ENCODE measurements at regions not wholly inside any gene's neighbourhood (a gene's known extent, or its start where the extent isn't known, plus 50 kb on each side); places are given as distances from the start of the nearest gene placed in this dataset.
A peak's percentile ranks its signal among the peaks of the same experiment; 100 is the strongest.

GRCh38 chr10:44300666-44301649 is 83.9 kb downstream of the CXCL12 start:
- peak; percentile 99 for DNase-seq (ENCODE audit: low read depth)

- DNase-seq (ENCODE audit: low read depth), result no peak
Observed at GRCh38 chr10:44298713-44299112, 86.2 kb downstream of the CXCL12 start.

GRCh38 chr10:44297963-44298362 is 86.9 kb downstream of the CXCL12 start:
- no peak for DNase-seq (ENCODE audit: low read depth)

DNA sequence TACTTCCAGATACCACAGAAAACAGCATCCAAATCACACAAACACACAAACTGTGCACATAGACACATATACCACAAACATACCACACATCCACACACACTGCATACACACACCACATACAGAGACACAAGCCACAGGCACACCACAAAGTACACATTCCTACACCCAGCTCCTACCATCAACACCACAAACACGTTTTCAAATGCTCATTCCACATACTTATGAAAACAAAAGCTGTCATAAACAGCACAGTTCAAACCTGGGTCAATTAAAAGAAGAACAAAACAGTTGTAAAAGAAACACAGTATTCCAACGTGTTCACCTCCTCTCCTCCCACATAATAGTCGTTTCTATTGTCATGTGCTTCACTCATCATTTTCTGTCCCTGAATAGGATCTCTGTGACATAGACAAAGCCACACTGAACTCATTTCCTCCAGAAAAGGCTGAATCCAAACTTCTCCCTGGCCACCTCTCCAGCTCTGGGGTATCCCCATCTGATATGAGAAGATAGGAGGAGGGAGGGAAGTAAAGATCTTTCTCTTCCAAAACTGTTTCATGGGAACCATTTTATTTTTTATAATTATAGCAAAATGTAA is 89.2 kb downstream of the CXCL12 start:
- DNase-seq (ENCODE audit: low read depth), result no peak

DNA sequence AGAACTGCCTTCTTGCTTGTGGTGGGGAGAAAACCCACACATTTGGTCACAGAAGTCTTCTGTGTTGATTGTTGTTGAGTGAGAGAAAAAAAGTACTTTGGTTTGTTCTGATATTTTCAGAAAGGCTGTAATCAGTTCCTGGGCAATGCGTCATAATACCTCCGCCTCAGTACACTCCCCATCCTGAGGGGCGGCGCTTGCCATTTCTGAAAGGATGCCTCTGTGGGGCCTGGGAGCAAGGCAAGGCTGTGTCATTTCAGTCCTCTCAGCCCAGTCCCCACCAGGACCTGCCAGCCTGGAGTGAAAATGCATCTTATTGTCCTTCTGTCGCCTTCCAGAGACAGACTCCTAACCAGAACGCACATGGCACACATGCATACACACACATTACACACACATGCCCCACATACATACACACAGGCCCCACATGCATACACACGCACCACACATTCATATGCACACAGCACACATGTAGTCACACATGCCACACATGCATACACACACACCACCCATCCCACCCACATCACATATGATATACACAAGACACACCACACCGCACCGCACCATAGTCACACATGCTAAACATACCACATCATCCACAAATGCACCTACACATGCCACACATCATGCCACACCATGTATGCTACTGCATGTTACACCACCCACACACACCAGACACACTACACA is 90.0 kb downstream of the CXCL12 start:
- DNase-seq (ENCODE audit: low read depth), result no peak

- peak; percentile 61 for DNase-seq (ENCODE audit: low read depth)
Observed at GRCh38 chr10:44293842-44294241, 91.1 kb downstream of the CXCL12 start.

DNA sequence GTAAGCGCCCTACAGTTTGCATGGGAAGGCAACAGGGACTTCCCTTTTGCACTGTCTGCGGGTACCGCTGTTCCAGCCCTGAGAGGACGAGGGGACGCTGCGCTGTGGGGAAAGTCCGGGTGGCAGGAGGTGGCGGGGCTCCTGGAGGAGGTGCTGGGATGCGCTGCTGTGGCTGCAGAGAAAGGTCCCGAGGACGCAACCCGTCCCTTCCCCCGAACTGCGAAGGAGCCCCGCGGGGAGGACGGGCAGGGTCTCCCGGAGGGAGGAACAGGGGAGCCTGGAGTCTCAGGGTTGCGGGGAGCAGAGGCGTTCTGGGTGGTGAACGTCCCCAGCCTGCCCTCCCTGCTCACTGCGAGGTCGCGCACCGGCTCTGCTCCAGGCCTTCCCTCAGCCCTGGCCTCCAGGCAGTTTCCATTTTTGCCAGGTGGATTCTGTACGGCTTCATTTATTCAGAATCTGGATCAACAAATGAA is 91.6 kb downstream of the CXCL12 start:
- DNase-seq (ENCODE audit: low read depth), result no peak

DNA sequence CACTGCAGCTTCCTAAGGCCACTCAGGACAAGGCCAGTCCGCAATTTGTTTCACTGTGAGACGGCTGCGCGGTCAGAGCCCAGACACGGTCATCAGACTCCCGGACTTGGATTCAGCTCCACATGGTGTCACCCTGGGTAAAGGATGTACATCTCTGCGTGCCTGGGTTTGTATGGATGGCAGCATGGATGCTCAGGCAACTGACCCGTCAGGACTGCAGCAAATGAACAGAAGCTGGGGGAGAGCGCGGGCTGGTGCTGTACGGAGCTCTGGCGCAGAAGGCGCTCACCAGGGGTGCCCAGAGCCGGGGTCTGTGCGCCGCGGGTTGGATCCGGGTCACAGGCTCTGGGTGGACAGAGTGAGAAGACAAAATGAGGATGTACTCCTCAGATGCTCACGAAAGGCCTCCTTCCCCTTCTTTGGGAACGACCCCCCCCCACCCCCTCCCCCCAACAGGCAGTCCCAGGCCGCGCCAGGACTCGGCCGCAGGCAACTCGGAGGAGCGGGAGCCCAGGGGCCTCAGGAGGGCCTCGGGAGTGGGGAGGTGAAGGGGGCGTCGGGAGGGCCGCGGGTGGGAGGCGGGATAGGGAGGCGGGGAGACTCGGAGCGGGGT is 92.4 kb downstream of the CXCL12 start:
- DNase-seq (ENCODE audit: low read depth), result no peak

DNA sequence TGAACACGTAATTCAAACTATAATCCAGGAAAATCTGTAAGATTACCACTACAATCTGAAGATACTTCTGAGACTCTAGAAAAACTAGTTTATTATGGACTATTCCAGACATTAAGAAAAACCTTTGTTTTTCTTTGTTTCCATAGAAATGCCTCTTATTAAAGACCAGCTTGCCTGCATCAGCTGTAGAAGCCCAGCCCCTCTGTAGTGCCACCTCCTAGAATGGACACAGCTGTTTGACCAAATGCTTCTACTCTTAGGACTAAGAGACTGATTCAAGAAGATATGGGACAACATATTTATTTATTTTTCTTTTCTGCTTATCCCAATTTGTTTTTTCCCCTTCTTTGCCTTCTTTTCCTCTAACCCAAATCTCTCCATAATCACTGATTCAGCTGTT is 93.8 kb downstream of the CXCL12 start:
- DNase-seq (ENCODE audit: low read depth), result no peak

DNA sequence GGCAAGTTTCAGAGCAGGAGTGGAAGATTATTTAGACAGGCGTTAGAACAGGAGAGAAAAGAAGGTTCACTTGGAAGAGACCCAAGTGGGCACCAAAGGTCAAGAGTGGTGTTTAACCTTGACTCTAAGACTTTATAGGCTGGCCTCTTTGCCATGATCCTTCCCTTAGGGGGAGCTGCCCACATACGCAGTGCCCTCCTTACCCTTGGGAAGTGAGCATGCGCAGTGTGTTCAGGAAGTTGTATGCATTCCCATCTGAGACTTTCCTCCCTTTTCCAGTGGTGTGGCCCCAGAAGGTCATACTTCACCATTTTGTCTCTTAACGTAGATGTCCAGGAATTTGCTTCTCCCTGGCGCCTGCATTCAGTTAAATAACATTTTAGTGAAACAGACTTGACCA is 95.8 kb downstream of the CXCL12 start:
- no peak for DNase-seq (ENCODE audit: low read depth)

DNA sequence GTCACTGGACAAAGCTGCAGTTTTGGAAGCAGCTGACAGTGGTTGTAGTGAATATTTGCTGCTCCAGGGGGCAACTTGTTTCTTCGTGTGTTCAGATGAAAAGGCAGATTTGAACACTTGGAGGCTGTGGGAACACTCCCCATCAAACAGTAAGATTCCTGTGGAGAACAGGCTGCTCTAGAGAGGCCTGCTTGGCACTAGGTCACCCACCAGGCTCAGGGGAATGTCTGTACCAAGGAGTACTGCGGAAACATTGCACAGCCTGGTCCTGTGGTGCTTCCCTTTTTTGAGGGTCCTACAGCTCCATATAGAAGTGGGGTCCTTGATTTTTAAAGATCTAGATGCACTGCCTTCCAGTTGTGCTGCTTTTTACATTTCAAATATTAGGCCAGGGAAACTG is 97.5 kb downstream of the CXCL12 start:
- no peak for DNase-seq (ENCODE audit: low read depth)

GRCh38 chr10:44284198-44285084 is 100.5 kb downstream of the CXCL12 start:
- DNase-seq (ENCODE audit: low read depth), result no peak

DNA sequence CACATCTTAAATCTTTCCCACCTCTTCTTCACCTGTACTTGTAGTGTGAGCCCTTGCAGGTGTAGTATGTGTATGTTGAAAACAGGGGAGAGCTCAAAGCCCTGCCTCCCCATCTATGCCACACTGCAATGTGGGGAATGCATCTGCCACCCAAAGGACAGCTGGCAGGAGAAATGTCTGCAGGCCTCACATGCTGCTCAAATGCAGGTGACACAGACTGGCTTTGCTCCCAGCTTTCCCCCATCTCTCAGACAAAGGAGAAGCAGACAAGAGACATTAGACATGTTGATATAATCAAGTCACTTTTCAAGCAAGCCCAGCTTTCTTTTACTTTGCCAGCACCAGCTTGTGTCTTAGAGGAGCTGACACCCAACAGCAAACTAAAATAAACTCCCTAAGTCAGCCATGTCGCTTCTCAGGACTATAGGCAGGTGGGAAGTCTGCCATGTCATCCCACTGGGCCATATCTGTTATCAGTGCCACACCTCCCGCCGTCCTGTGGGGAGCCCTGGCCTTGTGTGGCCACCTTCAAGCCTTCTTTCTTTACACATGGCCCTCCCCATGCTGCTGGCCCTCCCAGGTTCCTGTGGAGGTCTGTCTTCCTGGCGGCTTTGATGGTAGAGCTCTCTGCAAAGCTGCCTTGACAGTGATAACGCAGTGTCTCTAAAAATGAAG is 102.1 kb downstream of the CXCL12 start:
- no peak for DNase-seq (ENCODE audit: low read depth)

DNA sequence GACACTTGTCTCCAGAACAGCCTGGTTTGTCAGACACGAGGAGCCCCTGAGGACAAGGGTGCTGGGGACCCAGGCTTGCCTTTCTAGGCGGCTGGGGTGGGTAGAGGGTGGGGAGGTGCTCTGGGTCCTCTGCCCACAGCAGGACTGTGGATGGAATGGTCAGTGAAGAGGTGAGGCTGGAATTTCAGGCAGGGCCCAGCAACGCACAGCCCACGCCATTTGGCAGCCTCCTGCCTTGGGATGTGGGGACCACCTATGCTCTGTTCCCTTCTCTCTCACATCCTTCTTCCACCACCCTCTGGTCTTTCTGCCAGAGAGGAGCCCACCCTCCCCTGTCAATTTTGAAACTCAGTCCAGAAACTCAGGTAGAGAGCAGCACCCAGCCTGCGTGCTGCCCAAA is 103.2 kb downstream of the CXCL12 start:
- no peak for DNase-seq (ENCODE audit: low read depth)

GRCh38 chr10:44281089-44281613 is 103.7 kb downstream of the CXCL12 start:
- DNase-seq (ENCODE audit: low read depth), result no peak

GRCh38 chr10:44280226-44281014 is 104.5 kb downstream of the CXCL12 start:
- no peak for DNase-seq (ENCODE audit: low read depth)

GRCh38 chr10:44279426-44280126 is 105.3 kb downstream of the CXCL12 start:
- no peak for DNase-seq (ENCODE audit: low read depth)

GRCh38 chr10:44278837-44279324 is 106.0 kb downstream of the CXCL12 start:
- peak; percentile 26 for DNase-seq (ENCODE audit: low read depth)
